ENCODE measurements at regions not wholly inside any gene's neighbourhood (a gene's known extent, or its start where the extent isn't known, plus 50 kb on each side); places are given as distances from the start of the nearest gene placed in this dataset.

DNA sequence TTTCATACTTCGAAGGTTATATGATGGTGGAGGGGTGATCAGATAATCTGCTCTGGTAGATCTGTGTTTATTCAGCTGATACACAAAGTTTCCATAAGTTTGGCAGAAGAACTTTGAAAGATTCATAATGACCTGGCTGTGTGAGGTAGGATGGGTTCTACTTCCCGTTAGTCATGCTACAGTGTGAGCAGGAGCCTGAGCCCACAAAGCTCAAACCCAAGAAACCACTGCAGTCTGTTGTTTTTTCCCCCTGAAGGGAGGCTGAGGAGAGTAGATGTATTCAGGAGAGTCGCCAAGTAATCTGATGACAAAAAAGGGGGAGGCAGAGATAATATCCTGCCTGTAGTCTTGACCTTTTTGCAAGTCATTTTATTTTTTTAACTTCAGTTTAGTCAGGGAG, 52.8 kb upstream of the PPP3CA start:
- TF ChIP-seq, protein P1, sequence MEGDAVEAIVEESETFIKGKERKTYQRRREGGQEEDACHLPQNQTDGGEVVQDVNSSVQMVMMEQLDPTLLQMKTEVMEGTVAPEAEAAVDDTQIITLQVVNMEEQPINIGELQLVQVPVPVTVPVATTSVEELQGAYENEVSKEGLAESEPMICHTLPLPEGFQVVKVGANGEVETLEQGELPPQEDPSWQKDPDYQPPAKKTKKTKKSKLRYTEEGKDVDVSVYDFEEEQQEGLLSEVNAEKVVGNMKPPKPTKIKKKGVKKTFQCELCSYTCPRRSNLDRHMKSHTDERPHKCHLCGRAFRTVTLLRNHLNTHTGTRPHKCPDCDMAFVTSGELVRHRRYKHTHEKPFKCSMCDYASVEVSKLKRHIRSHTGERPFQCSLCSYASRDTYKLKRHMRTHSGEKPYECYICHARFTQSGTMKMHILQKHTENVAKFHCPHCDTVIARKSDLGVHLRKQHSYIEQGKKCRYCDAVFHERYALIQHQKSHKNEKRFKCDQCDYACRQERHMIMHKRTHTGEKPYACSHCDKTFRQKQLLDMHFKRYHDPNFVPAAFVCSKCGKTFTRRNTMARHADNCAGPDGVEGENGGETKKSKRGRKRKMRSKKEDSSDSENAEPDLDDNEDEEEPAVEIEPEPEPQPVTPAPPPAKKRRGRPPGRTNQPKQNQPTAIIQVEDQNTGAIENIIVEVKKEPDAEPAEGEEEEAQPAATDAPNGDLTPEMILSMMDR (IDR thresholded peaks at IDR 0.05; ENCODE audit: poor library complexity, severe bottlenecking), result no peak
- TF ChIP-seq MXI1 (conservative IDR thresholded peaks at IDR 0.05; ENCODE audit: poor library complexity, severe bottlenecking), result no peak
